ENCODE measurements at regions not wholly inside any gene's neighbourhood (a gene's known extent, or its start where the extent isn't known, plus 50 kb on each side); places are given as distances from the start of the nearest gene placed in this dataset.
A peak's percentile ranks its signal among the peaks of the same experiment; 100 is the strongest.

DNA sequence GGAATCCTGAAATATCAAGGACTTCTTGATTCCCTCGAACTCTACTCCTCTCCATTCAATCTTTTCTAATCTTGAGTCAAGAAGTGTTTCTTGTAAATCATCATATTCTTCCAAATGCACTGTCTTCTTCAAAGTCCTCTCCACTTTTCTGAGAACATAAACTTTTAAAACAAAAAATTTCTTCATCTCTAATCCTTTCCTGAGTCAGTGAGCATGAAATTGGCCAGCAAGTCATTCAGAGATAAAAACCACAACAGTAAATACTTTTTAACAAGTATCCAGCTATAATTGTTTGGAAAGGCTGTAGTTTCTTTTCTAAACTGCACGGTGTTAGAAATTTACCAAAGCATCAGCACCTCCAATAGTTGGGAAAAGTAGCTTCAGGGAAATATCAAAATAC, 312.6 kb upstream of the GALNT5 start:
- Histone ChIP-seq H3K36me3 (no peaks in the 10 kb centered on the region), H3K27me3 (ENCODE audit: low read depth) (no peaks in the 10 kb centered on the region), H3K9me3 (no peaks in the 10 kb centered on the region), H3K4me3 (no peak overlapping the region), H3K27ac (no peak overlapping the region), H3K4me1 (no peaks in the 10 kb centered on the region)
- TF ChIP-seq, protein P1, sequence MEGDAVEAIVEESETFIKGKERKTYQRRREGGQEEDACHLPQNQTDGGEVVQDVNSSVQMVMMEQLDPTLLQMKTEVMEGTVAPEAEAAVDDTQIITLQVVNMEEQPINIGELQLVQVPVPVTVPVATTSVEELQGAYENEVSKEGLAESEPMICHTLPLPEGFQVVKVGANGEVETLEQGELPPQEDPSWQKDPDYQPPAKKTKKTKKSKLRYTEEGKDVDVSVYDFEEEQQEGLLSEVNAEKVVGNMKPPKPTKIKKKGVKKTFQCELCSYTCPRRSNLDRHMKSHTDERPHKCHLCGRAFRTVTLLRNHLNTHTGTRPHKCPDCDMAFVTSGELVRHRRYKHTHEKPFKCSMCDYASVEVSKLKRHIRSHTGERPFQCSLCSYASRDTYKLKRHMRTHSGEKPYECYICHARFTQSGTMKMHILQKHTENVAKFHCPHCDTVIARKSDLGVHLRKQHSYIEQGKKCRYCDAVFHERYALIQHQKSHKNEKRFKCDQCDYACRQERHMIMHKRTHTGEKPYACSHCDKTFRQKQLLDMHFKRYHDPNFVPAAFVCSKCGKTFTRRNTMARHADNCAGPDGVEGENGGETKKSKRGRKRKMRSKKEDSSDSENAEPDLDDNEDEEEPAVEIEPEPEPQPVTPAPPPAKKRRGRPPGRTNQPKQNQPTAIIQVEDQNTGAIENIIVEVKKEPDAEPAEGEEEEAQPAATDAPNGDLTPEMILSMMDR (IDR thresholded peaks at IDR 0.05), result no peak
- ATAC-seq, result no peak
- intact Hi-C loops (cut with DNase I), result no loop called here
- DNase-seq, result no peak

DNA sequence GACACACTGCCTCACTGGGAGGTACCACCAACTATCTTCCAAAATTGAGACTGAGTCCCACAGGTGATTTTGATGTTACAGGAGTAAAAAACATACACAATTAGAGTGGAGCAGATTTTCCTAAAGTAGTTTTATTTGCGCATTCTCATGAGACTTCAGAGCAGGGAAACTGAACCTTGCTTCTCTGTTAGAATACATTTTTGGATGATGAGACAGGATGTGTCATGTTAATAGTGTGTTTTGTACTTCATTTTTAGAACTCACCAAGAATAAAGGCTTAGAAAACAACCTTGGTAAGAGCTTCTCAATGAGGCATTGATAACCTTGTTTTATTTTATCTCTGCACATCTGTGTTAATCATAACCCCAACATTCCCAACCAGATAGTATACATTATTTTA, 310.2 kb upstream of the GALNT5 start:
- Histone ChIP-seq H3K4me3 (no peak overlapping the region), H3K4me1 (no peaks in the 10 kb centered on the region), H3K27me3 (ENCODE audit: low read depth) (no peaks in the 10 kb centered on the region), H3K36me3 (no peaks in the 10 kb centered on the region), H3K27ac (no peak overlapping the region), H3K9me3 (peaks cover 6% of the 10 kb centered on the region)
- ATAC-seq (no peak), DNase-seq (no peak)
- intact Hi-C loops (cut with DNase I), result no loop called here
- TF ChIP-seq, protein P1 (IDR thresholded peaks at IDR 0.05), result no peak

DNA sequence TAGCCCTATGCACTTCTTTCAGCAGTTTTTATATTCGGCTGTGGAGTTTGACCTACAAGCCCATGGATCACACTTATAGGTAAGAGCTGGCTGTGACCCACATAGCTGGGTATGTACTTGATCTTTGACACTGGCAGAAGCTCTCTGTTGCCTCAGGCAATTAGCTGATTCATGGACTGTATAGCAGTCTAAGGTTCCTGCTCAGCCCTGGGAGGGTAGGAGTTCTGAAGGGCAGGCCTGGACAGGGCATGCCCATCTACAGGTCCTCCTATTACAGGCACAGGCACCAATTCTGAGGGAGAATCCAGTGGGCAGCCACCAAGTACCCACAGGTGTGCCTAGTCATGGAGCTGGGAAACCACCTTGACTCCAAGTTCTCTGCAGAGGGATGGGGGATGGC, 301.8 kb upstream of the GALNT5 start:
- DNase-seq (no peak), ATAC-seq (no peak)
- Histone ChIP-seq H3K27ac (no peak overlapping the region), H3K4me3 (no peak overlapping the region), H3K4me1 (no peaks in the 10 kb centered on the region), H3K36me3 (no peaks in the 10 kb centered on the region), H3K9me3 (peaks cover 25% of the 10 kb centered on the region), H3K27me3 (ENCODE audit: low read depth) (no peaks in the 10 kb centered on the region)
- intact Hi-C loops (cut with DNase I), result no loop called here
- TF ChIP-seq, protein P1 (IDR thresholded peaks at IDR 0.05), result no peak

DNA sequence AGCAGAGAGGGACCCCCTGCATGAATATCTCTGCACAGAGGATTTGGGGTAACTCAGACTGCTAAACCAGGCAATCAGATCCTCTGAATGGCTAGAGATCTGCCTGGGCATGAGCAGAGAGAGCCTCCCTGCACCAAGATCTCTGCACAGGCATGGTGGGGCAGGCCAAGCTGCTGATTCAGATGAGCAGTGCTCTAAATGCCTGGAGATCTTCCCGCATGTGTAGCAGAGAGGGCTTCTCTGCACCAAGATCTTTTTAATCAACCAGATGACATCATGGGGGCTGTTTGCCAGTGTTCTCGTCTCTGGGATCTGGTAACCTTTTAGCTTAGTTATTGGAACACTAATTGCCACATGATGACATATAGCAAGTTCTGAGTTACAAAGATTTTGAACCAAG, 301.3 kb upstream of the GALNT5 start:
- Histone ChIP-seq H3K9me3 (peaks cover 25% of the 10 kb centered on the region), H3K4me3 (no peak overlapping the region), H3K27me3 (ENCODE audit: low read depth) (no peaks in the 10 kb centered on the region), H3K36me3 (no peaks in the 10 kb centered on the region), H3K27ac (no peak overlapping the region), H3K4me1 (no peaks in the 10 kb centered on the region)
- ATAC-seq (no peak), DNase-seq (no peak)
- intact Hi-C loops (cut with DNase I), result no loop called here
- TF ChIP-seq, protein P1 (IDR thresholded peaks at IDR 0.05), result no peak

DNA sequence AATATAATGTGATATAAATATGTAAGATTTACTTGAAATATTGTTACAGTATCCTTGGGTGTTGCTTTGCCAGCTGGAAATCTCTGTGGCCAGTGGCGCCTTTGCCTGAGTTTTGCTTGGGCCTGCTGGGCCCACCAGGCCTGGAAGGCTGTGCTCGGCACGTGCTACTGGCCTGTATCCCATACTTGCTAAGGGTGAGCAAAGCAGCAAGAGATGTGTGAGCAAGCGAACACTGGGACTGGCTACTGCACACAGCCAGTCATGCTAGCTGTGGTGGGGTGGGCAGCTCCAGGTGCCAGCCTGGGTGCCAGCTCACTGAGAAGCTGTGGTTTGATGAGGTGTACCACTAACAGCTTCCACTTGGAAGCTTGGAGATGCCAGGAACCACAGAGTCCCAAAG, 299.1 kb upstream of the GALNT5 start:
- no peak for ATAC-seq
- DNase-seq, result no peak
- Histone ChIP-seq H3K27ac (no peak overlapping the region), H3K9me3 (peaks cover 19% of the 10 kb centered on the region), H3K4me1 (no peaks in the 10 kb centered on the region), H3K27me3 (ENCODE audit: low read depth) (no peaks in the 10 kb centered on the region), H3K36me3 (no peaks in the 10 kb centered on the region), H3K4me3 (no peak overlapping the region)
- TF ChIP-seq, protein P1 (IDR thresholded peaks at IDR 0.05), result no peak
- intact Hi-C loops (cut with DNase I), result no loop called here

DNA sequence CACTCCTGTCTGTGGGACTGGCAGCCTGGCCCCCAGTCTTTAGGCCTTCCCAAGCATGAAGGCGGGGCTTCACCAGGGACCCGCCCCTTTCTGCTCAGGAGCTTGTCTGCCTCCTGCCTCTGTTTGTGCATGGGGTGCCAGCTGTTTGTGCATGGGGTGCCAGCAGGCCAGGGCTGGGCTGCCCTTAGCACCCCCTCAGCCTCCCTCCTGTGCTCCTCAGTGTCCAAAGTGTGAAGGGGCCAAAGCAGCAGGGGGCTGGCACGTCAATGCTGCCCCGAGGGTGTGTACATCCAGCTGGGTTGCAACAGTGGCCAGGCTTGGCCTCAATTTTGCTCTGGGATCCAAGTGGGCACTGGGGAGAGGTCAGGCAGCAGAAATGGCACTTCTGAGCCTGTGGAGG, 298.0 kb upstream of the GALNT5 start:
- H3K4me1 ChIP-seq, result no peaks in the 10 kb centered on the region
- intact Hi-C loops (cut with DNase I), result no loop called here
- no peak overlapping the region for H3K27ac ChIP-seq
- TF ChIP-seq, protein P1 (IDR thresholded peaks at IDR 0.05), result no peak
- no peaks in the 10 kb centered on the region for H3K36me3 ChIP-seq
- H3K4me3 ChIP-seq, result no peak overlapping the region
- ATAC-seq (peak in 1 of 2 donors; percentile 11), DNase-seq (no peak)
- no peaks in the 10 kb centered on the region for H3K27me3 ChIP-seq (ENCODE audit: low read depth)
- peaks cover 19% of the 10 kb centered on the region for H3K9me3 ChIP-seq

Data from lower lobe of right lung (tissue), 2 donors.